ENCODE measurements at regions not wholly inside any gene's neighbourhood (a gene's known extent, or its start where the extent isn't known, plus 50 kb on each side); places are given as distances from the start of the nearest gene placed in this dataset.

DNA sequence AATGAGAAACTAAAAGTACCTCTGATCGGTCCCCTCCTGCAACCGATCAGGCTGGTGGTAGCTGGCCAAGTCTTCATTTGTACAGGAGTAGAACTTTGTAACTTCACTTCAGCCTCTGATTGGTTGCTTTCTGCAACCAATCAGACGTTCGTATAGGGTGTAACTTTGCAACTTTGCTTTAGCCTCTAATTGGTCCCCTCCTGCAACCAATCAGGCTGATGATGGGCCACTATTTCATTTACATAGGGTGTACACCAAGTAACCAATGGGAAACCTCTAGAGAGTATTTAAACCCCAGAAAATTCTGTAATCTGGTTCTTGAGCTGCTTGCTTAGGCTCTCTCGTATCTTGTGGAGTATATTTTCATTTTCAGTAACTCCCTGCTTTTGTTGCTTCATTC, 445.5 kb downstream of the MED10 start:
- H3K9me3 ChIP-seq (ENCODE audit: control insufficient read depth, insufficient read depth, low read length): no peaks in the 10 kb centered on the region
- TF ChIP-seq, protein P1, sequence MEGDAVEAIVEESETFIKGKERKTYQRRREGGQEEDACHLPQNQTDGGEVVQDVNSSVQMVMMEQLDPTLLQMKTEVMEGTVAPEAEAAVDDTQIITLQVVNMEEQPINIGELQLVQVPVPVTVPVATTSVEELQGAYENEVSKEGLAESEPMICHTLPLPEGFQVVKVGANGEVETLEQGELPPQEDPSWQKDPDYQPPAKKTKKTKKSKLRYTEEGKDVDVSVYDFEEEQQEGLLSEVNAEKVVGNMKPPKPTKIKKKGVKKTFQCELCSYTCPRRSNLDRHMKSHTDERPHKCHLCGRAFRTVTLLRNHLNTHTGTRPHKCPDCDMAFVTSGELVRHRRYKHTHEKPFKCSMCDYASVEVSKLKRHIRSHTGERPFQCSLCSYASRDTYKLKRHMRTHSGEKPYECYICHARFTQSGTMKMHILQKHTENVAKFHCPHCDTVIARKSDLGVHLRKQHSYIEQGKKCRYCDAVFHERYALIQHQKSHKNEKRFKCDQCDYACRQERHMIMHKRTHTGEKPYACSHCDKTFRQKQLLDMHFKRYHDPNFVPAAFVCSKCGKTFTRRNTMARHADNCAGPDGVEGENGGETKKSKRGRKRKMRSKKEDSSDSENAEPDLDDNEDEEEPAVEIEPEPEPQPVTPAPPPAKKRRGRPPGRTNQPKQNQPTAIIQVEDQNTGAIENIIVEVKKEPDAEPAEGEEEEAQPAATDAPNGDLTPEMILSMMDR (IDR thresholded peaks at IDR 0.05; ENCODE audit: low read depth, low read length, poor library complexity, severe bottlenecking): no peak
- TF ChIP-seq EZH2phosphoT487 (IDR thresholded peaks at IDR 0.05; ENCODE audit: borderline replicate concordance, low read length): no peak
- no peak overlapping the region for H3K4me2 ChIP-seq (ENCODE audit: low read length)

DNA sequence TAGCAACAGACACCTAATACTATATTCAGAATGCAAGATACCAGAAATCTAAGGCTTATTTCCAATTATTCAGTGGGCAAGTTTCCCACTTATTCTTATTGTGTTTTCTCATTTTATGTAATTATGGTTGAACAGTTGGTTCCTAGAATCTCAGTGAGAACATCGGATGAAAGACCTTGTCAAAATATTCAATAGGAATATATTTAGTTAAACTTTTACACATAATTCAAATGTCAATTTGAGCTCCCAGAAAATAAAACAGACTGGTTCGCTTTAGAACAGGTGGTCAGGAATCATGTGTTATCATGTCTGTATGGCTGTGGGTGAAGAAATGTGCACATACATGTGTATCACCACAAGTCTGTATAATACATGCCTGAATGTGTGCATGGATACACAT, 447.8 kb downstream of the MED10 start:
- Histone ChIP-seq H3K79me2 (ENCODE audit: control insufficient read depth, low read length) (no peaks in the 10 kb centered on the region), H3K27ac (ENCODE audit: low read depth, low read length) (no peak overlapping the region), H3K9me2 (replicated peaks; ENCODE audit: control insufficient read depth, low read length) (no peaks in the 10 kb centered on the region), H4K20me1 (ENCODE audit: control insufficient read depth, insufficient read depth, low read depth, low read length) (no peaks in the 10 kb centered on the region), H3F3A (ENCODE audit: control insufficient read depth, insufficient read depth) (no peaks in the 10 kb centered on the region), H3K4me2 (ENCODE audit: low read length) (no peak overlapping the region), H3K4me3 (ENCODE audit: low read length) (no peak overlapping the region), H3K9me3 (ENCODE audit: control insufficient read depth, insufficient read depth, low read length) (no peaks in the 10 kb centered on the region), H3K36me3 (ENCODE audit: control insufficient read depth, low read length) (no peaks in the 10 kb centered on the region), H3K27me3 (ENCODE audit: control insufficient read depth, low read length) (no peaks in the 10 kb centered on the region), H3K4me1 (ENCODE audit: control insufficient read depth, low read length) (no peaks in the 10 kb centered on the region)
- no peak for TF ChIP-seq EZH2phosphoT487 (IDR thresholded peaks at IDR 0.05; ENCODE audit: borderline replicate concordance, low read length)
- TF ChIP-seq, protein P1 (IDR thresholded peaks at IDR 0.05; ENCODE audit: low read depth, low read length, poor library complexity, severe bottlenecking): no peak

More for the DNA sequence above, 445.5 kb downstream of the MED10 start:
- no peaks in the 10 kb centered on the region for H3K9me2 ChIP-seq (replicated peaks; ENCODE audit: control insufficient read depth, low read length)
- no peak overlapping the region for H3K4me3 ChIP-seq (ENCODE audit: low read length)
- H3K36me3 ChIP-seq (ENCODE audit: control insufficient read depth, low read length): no peaks in the 10 kb centered on the region
- H3K79me2 ChIP-seq (ENCODE audit: control insufficient read depth, low read length): no peaks in the 10 kb centered on the region
- no peaks in the 10 kb centered on the region for H3K27me3 ChIP-seq (ENCODE audit: control insufficient read depth, low read length)
- no peaks in the 10 kb centered on the region for H3F3A ChIP-seq (ENCODE audit: control insufficient read depth, insufficient read depth)
- no peaks in the 10 kb centered on the region for H4K20me1 ChIP-seq (ENCODE audit: control insufficient read depth, insufficient read depth, low read depth, low read length)
- no peaks in the 10 kb centered on the region for H3K4me1 ChIP-seq (ENCODE audit: control insufficient read depth, low read length)
- no peak overlapping the region for H3K27ac ChIP-seq (ENCODE audit: low read depth, low read length)

DNA sequence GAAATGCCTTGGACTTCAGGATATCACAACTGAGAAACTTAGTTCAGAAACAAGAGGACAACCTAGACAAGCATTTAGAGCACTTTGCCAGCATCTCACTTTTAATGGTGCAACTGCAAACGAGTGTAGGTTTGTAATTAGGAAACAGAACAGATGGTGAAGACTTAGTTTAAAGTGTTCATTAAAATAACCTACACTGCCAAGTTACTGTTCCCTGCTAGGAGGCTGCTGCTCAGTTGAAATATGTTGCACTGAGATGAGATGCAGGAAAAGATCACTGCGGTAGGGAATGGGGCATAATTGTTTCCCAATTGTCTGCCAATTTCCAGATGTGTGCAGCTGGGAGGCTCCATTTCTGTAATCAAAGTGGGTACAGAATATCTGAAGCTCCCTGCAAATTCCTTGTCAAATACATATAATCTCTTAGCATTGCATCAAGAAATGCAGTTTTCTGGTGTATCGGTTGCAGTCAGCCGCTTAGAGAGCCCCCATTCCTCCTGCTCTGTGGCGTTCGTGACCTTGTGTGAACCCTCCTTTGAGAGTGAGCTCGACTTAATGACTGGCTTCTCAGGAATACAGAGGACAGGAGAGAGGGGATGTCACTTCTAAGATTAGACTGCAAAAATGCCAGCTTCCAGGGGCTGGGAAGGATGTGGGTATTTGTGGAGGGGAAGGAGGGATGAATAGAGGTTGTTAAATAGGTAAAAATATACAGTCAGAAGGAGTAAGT, 448.9 kb downstream of the MED10 start:
- H3K9me3 ChIP-seq (ENCODE audit: control insufficient read depth, insufficient read depth, low read length): no peaks in the 10 kb centered on the region
- H3K79me2 ChIP-seq (ENCODE audit: control insufficient read depth, low read length): no peaks in the 10 kb centered on the region
- H3K9me2 ChIP-seq (replicated peaks; ENCODE audit: control insufficient read depth, low read length): no peaks in the 10 kb centered on the region
- no peaks in the 10 kb centered on the region for H3K27me3 ChIP-seq (ENCODE audit: control insufficient read depth, low read length)
- H3K36me3 ChIP-seq (ENCODE audit: control insufficient read depth, low read length): no peaks in the 10 kb centered on the region
- H3K4me1 ChIP-seq (ENCODE audit: control insufficient read depth, low read length): no peaks in the 10 kb centered on the region
- H3K27ac ChIP-seq (ENCODE audit: low read depth, low read length): no peak overlapping the region
- H3K4me2 ChIP-seq (ENCODE audit: low read length): no peak overlapping the region
- no peaks in the 10 kb centered on the region for H3F3A ChIP-seq (ENCODE audit: control insufficient read depth, insufficient read depth)
- TF ChIP-seq, protein P1 (IDR thresholded peaks at IDR 0.05; ENCODE audit: low read depth, low read length, poor library complexity, severe bottlenecking): no peak
- no peak for TF ChIP-seq EZH2phosphoT487 (IDR thresholded peaks at IDR 0.05; ENCODE audit: borderline replicate concordance, low read length)
- H3K4me3 ChIP-seq (ENCODE audit: low read length): no peak overlapping the region
- no peaks in the 10 kb centered on the region for H4K20me1 ChIP-seq (ENCODE audit: control insufficient read depth, insufficient read depth, low read depth, low read length)

Measured in DOHH2 (cell line).